ENCODE measurements at regions not wholly inside any gene's neighbourhood (a gene's known extent, or its start where the extent isn't known, plus 50 kb on each side); places are given as distances from the start of the nearest gene placed in this dataset.

- Histone ChIP-seq H4K20me1 (ENCODE audit: insufficient read depth, low read length) (no peaks in the 10 kb centered on the region), H3K4me2 (ENCODE audit: insufficient read depth, low read length) (no peak overlapping the region), H3K4me1 (ENCODE audit: insufficient read depth, low read length) (no peaks in the 10 kb centered on the region), H3K79me2 (ENCODE audit: insufficient read depth, low read length) (no peaks in the 10 kb centered on the region), H3K27me3 (ENCODE audit: insufficient read depth, low read length) (no peaks in the 10 kb centered on the region), H3K9me3 (ENCODE audit: low read depth, low read length) (no peaks in the 10 kb centered on the region), H3K4me3 (ENCODE audit: insufficient read depth, low read length) (no peak overlapping the region), H2AFZ (ENCODE audit: low read length) (no peak overlapping the region), H3K27ac (ENCODE audit: low read depth, low read length) (no peak overlapping the region), H3K36me3 (ENCODE audit: insufficient read depth, low read length) (no peaks in the 10 kb centered on the region)
- TF ChIP-seq, protein P1, sequence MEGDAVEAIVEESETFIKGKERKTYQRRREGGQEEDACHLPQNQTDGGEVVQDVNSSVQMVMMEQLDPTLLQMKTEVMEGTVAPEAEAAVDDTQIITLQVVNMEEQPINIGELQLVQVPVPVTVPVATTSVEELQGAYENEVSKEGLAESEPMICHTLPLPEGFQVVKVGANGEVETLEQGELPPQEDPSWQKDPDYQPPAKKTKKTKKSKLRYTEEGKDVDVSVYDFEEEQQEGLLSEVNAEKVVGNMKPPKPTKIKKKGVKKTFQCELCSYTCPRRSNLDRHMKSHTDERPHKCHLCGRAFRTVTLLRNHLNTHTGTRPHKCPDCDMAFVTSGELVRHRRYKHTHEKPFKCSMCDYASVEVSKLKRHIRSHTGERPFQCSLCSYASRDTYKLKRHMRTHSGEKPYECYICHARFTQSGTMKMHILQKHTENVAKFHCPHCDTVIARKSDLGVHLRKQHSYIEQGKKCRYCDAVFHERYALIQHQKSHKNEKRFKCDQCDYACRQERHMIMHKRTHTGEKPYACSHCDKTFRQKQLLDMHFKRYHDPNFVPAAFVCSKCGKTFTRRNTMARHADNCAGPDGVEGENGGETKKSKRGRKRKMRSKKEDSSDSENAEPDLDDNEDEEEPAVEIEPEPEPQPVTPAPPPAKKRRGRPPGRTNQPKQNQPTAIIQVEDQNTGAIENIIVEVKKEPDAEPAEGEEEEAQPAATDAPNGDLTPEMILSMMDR (IDR thresholded peaks at IDR 0.05; ENCODE audit: extremely low read depth, low read depth, low read length), result no peak
- DNase-seq (ENCODE audit: insufficient read length, low spot score, missing footprints), result no peak
Observed at GRCh38 chr2:152930501-152930900, 212.1 kb downstream of the ARL6IP6 start.

- Histone ChIP-seq H3K27ac (ENCODE audit: low read depth, low read length) (no peak overlapping the region), H4K20me1 (ENCODE audit: insufficient read depth, low read length) (no peaks in the 10 kb centered on the region)
- TF ChIP-seq, protein P1 (IDR thresholded peaks at IDR 0.05; ENCODE audit: extremely low read depth, low read depth, low read length), result no peak
Observed at GRCh38 chr2:152929628-152930027, 211.2 kb downstream of the ARL6IP6 start.

DNA sequence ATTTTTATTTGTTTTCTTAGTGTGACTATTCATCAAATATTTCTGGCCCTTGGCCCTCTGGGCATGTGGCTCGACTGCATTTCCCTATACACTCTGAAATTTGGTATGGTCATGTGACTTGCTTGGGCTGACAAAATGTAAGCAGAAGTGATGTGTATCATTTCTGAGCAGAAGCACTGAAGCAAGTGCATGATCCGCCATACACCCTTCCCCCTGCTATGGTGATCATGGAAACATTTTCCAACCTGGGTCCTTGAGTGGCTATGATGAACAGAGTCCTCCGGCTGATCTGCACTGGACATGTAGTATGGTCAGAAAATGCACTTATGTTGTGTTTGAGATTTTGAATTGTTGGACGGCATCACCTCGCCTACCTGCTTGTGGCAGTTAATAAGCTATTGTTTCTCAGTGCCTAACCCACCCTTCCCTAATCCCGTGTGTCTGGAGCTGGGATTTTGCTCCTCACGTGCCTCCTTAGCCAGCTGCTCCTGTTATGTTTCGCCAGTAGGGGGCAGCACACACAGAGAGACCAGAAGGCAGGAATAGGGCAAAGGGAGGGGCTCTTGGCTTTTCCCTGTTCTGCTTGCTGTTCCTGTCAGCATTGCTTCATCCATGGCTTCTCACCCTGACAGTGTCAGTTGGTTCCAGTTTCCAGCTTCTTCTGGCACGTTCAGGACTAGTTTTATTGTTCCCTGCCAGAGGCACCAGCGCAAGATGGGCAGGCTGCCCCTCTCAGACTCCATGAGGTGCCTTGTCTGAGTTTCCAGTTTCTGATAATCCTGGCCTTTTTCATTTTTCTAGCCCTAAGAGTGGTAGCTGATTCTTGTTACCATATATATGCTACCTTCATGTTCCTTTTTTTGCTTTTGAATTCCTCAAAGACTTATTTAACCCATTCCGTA lies 207.4 kb downstream of the ARL6IP6 start:
- H3K9me3 ChIP-seq (ENCODE audit: low read depth, low read length), result no peaks in the 10 kb centered on the region
- no peaks in the 10 kb centered on the region for H3K36me3 ChIP-seq (ENCODE audit: insufficient read depth, low read length)
- no peaks in the 10 kb centered on the region for H4K20me1 ChIP-seq (ENCODE audit: insufficient read depth, low read length)
- peak; percentile 1 for DNase-seq (ENCODE audit: insufficient read length, low spot score, missing footprints)
- no peaks in the 10 kb centered on the region for H3K4me1 ChIP-seq (ENCODE audit: insufficient read depth, low read length)
- TF ChIP-seq, protein P1 (IDR thresholded peaks at IDR 0.05; ENCODE audit: extremely low read depth, low read depth, low read length), result peak; percentile 52
- no peak overlapping the region for H3K27ac ChIP-seq (ENCODE audit: low read depth, low read length)
- H2AFZ ChIP-seq (ENCODE audit: low read length), result no peak overlapping the region
- no peaks in the 10 kb centered on the region for H3K79me2 ChIP-seq (ENCODE audit: insufficient read depth, low read length)
- H3K4me3 ChIP-seq (ENCODE audit: insufficient read depth, low read length), result no peak overlapping the region
- no peak overlapping the region for H3K4me2 ChIP-seq (ENCODE audit: insufficient read depth, low read length)
- H3K27me3 ChIP-seq (ENCODE audit: insufficient read depth, low read length), result no peaks in the 10 kb centered on the region

More at GRCh38 chr2:152929628-152930027, 211.2 kb downstream of the ARL6IP6 start:
- Histone ChIP-seq H3K4me3 (ENCODE audit: insufficient read depth, low read length) (no peak overlapping the region), H3K4me1 (ENCODE audit: insufficient read depth, low read length) (no peaks in the 10 kb centered on the region), H3K27me3 (ENCODE audit: insufficient read depth, low read length) (no peaks in the 10 kb centered on the region), H2AFZ (ENCODE audit: low read length) (no peak overlapping the region), H3K4me2 (ENCODE audit: insufficient read depth, low read length) (no peak overlapping the region), H3K36me3 (ENCODE audit: insufficient read depth, low read length) (no peaks in the 10 kb centered on the region), H3K79me2 (ENCODE audit: insufficient read depth, low read length) (no peaks in the 10 kb centered on the region), H3K9me3 (ENCODE audit: low read depth, low read length) (no peaks in the 10 kb centered on the region)
- DNase-seq (ENCODE audit: insufficient read length, low spot score, missing footprints), result no peak

- H3K27ac ChIP-seq (ENCODE audit: low read depth, low read length), result no peak overlapping the region
- DNase-seq (ENCODE audit: insufficient read length, low spot score, missing footprints), result no peak
Observed at GRCh38 chr2:152924722-152925121, 206.3 kb downstream of the ARL6IP6 start.

More at GRCh38 chr2:152924722-152925121, 206.3 kb downstream of the ARL6IP6 start:
- Histone ChIP-seq H3K4me1 (ENCODE audit: insufficient read depth, low read length) (no peaks in the 10 kb centered on the region), H2AFZ (ENCODE audit: low read length) (no peak overlapping the region), H3K4me2 (ENCODE audit: insufficient read depth, low read length) (no peak overlapping the region), H3K36me3 (ENCODE audit: insufficient read depth, low read length) (no peaks in the 10 kb centered on the region), H3K27me3 (ENCODE audit: insufficient read depth, low read length) (no peaks in the 10 kb centered on the region), H4K20me1 (ENCODE audit: insufficient read depth, low read length) (no peaks in the 10 kb centered on the region), H3K79me2 (ENCODE audit: insufficient read depth, low read length) (no peaks in the 10 kb centered on the region), H3K9me3 (ENCODE audit: low read depth, low read length) (no peaks in the 10 kb centered on the region), H3K4me3 (ENCODE audit: insufficient read depth, low read length) (no peak overlapping the region)
- TF ChIP-seq, protein P1 (IDR thresholded peaks at IDR 0.05; ENCODE audit: extremely low read depth, low read depth, low read length), result no peak

Data from osteoblast (primary cell).